Right kidney (tissue), 1 donor: ENCODE measurements at regions not wholly inside any gene's neighbourhood (a gene's known extent, or its start where the extent isn't known, plus 50 kb on each side); places are given as distances from the start of the nearest gene placed in this dataset.
"Not testable (repeated sequence)": the region's sequence is repeated elsewhere in the genome, so short reads cannot be mapped to it uniquely, and the experiment has no call there.

Experiments used
- DNase-seq: peaks from one replicate; pipeline ENCODE4 v3.0.0-alpha.2; 2016

GRCh38 chr2:176772816-176773215 lies 439.8 kb upstream of the HNRNPA3 start:
- DNase-seq: no peak

DNA sequence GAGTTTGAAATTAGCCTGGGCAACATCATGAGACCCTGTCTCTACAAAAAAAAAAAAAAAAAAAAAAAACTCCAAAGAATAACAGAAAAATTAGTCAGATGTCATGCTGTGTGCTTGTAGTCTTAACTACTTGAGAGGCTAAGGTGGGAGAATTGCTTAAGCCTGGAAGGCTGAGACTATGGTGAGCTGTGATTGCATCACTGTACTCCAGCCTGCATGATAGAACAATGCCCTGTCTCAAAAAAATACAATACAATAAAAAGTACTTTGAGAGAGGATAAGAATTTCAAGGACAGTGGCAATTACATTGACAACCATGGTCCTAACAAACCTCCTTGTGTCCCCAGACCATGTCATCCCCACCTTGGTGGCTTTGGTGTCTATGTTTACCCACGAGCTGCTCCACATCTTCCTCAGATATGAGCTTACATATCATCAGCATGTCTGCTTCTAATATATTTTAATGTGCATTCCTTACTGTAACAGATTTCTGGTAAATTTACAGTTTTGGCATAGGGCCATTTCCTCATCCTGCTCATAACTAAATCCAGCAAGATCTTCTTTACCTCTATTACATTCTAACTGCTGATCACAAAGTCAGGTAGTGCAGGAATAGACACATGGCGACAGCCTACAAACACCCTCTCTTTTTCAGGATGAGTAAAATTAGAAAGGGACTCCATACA lies 437.7 kb upstream of the HNRNPA3 start:
- DNase-seq: no peak

DNA sequence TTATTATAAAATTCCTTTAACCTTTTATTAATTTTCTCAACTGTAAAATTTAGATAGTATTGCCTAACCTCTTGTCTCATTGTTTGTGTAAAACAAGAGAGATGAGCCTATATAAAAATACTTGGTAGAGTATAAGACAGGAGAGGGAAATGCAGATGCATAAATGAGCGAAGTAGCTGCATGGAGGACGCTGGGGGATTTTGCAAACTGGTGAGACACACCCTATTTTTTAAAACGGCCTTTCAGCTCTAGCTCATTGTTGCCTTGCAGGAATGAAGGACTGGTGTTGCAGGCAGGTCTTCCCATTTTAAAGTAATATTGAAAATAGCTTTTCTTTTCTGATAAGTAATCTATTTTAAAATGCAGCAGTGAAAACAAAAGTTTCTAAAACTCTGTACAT lies 435.3 kb upstream of the HNRNPA3 start:
- no peak for DNase-seq

DNA sequence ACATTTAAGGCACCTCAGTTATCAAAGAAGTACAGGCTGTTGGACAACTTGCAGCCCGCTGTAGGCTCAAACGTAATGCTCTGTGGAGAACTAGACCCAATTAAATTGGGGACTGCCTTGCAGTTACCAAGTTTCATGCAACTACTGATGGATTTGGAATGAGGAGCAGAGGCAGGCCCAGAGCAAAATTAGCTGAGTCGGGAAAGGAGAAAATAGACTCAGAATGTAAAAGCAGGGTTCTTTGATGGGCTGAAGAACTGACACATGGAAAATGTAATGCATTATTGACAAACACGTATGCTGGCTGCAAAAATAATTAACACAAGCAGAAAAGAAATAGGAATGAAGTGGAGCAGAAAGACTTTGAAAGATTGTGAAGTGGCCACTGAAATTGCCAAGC lies 432.7 kb upstream of the HNRNPA3 start:
- DNase-seq: no peak

DNA sequence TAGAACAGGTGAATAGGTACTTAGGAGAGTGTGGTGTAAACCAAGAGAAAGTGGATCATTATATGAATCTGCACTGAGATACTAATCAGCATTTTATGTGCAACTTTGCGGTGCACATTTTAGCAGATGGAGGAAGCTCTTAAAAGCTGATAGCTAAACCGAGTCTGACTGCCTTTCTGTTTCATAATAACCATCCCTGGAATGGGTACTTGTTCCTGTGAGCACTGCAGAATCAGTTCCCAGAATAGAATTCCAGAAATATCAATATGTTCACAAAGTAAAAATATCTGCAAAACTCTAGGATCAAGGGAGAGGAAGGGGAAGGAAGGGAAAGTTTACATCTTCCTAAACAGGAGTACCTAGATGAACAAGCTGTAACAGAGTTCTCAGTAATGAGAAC lies 432.2 kb upstream of the HNRNPA3 start:
- no peak for DNase-seq

- no peak for DNase-seq
These were observed 430.9 kb upstream of the HNRNPA3 start for GRCh38 chr2:176781570-176782217.

DNA sequence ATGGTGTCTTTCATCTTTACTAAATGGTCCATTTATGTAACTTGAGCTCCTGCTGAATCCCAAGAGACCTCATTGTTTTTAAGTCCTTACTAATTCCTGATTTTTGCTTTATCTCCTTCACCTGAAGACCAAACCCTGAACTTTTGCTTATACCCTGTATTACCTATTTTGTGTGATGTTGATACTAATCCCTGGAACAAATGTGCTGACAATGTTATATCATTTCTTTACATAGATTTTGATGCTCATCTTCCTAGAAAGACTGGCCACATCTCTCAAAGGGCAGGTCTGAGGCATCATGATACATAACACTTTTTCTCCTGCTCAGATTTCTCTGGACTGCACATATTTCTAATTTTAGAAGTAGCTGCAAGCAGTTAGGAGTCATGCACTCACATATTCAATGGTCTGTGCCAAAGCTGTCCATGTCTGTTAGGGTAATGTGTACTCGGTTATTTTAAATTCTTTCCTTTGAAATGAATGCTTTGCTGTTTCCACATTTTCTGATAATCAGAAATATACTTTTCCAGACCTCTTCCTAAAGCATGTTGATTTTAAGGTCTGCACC lies 427.9 kb upstream of the HNRNPA3 start:
- no peak for DNase-seq

- DNase-seq: no peak
These were observed 422.8 kb upstream of the HNRNPA3 start for GRCh38 chr2:176789751-176790150.

GRCh38 chr2:176790468-176790867 lies 422.1 kb upstream of the HNRNPA3 start:
- DNase-seq: no peak

GRCh38 chr2:176793792-176794191 lies 418.8 kb upstream of the HNRNPA3 start:
- no peak for DNase-seq

GRCh38 chr2:176794392-176794791 lies 418.2 kb upstream of the HNRNPA3 start:
- DNase-seq: no peak

DNA sequence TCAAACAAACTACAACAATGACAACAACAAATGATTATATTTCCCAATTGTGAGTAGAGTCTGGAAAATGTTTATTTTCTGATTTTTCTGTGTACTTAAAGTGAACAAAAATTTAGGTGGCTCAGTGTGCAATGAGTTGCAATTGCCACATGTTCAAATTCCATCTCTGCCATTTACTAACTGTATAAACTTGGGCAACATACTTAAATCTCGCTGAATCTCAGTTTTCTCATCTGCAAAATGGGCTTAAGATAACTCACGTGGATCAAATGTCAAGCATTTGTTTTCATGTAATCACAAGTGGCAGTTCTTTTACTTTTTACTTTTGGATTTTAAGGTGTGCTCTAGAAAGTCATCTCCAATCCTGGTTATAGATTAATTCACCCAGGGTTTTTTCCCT lies 416.8 kb upstream of the HNRNPA3 start:
- no peak for DNase-seq

DNA sequence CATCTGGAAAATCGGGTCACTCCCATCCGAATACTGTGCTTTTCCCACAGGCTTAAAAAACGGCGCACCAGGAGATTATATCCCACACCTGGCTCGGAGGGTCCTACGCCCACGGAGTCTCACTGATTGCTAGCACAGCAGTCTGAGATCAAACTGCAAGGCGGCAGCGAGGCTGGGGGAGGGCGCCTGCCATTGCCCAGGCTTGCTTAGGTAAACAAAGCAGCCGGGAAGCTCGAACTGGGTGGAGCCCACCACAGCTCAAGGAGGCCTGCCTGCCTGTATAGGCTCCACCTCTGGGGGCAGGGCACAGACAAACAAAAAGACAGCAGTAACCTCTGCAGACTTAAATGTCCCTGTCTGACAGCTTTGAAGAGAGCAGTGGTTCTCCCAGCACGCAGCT lies 415.9 kb upstream of the HNRNPA3 start:
- not testable (repeated sequence) for DNase-seq

GRCh38 chr2:176804392-176804791 lies 408.2 kb upstream of the HNRNPA3 start:
- DNase-seq: no peak

- no peak for DNase-seq
These were observed 407.2 kb upstream of the HNRNPA3 start for GRCh38 chr2:176805345-176805744.

GRCh38 chr2:176812246-176812775 lies 400.3 kb upstream of the HNRNPA3 start:
- DNase-seq: no peak

GRCh38 chr2:176813156-176813555 lies 399.4 kb upstream of the HNRNPA3 start:
- DNase-seq: no peak

- DNase-seq: no peak
These were observed 399.0 kb upstream of the HNRNPA3 start for GRCh38 chr2:176813621-176814049.

- DNase-seq: no peak
These were observed 398.3 kb upstream of the HNRNPA3 start for GRCh38 chr2:176814274-176814673.

DNA sequence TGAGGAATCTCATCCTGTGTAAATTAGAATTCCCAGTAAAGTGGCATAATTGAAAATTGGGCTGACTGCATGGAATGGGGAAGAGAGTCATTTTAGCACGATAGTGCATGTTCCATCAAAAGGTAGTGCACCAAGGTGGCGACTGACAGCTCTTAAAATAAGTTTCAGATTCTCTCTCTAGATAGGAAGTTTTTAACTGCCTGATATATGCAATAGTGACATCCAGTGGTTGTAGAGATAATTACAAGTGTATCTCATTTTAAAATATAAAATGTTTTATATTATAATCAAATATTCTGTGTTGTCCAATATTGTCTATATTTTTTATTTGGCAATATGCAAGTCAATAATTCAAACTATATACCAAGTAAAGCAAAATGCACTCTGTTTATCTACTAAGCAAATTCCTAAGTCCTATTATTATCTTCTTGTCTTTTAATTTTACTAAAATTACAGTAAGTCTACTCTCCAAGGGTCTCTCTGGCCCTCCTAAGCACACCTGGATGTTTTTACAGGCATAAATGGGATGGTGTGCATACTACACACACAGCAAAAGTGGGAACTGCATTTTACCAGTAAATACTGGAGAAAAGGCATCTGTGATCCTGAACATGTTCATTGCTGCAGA lies 397.7 kb upstream of the HNRNPA3 start:
- peak; percentile 30 for DNase-seq

GRCh38 chr2:176817061-176817565 lies 395.5 kb upstream of the HNRNPA3 start:
- peak; percentile 42 for DNase-seq

- no peak for DNase-seq
These were observed 394.5 kb upstream of the HNRNPA3 start for GRCh38 chr2:176818076-176818475.

GRCh38 chr2:176818617-176819016 lies 394.0 kb upstream of the HNRNPA3 start:
- DNase-seq: peak; percentile 30
